NCI-H2107 (cell line): ENCODE measurements at regions not wholly inside any gene's neighbourhood (a gene's known extent, or its start where the extent isn't known, plus 50 kb on each side); places are given as distances from the start of the nearest gene placed in this dataset.
"Not testable (repeated sequence)": the region's sequence is repeated elsewhere in the genome, so short reads cannot be mapped to it uniquely, and the experiment has no call there.

ENCODE experiments used
- DNase-seq: peaks from one replicate; lab custom pipeline; 2025; lab: John Stamatoyannopoulos, UW

DNA sequence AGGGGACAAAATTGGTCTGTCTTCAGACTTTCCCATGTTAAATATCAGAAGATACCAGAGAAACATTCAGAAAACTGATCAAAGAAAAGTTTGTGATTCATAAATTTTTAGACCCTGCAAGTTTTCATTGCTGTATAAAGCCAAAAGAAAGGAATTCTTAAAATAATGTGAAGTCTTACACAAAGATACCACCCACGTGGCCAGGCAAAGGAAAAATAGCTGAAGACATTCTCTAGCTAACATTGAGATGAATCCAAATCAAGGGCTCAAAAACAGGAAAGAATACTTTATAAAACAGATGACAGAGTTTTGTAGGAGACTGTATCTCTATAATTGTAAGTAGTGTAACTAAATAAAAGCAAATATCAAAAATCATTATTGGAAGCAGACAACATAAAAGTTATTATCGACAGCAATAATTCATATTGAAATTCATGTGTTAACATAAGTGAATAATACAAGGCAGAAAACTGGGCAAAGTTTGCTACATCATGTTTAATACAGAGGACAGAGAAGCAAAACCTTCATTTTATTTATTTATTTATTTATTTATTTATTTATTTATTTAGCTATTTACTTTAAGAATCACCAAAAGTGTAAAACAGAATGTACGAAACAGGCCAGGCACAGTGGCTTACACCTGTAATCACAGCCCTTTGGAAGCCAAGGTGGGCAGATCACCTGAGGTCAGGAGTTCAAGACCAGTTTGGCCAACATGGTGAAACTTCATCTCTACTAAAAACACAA is 204.6 kb upstream of the SLIT2 start:
- no peak for DNase-seq

DNA sequence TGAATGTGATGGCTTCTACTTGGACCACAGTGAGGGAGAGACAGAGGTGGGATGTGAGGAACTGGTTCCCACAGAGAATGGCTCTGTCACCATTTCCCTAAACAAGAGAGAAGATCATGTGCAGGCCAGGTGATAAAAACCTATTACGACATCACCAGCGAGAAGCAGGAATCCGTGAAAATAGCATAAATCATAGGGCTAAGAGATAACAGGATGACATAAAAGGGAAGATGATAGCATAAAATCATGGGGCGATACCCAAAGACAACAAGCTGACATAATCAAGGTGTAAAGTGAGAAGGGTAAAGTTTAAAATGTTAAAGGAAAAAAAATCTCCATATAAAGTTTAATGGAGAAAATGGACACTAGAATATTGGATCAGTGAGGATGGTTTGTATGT is 205.5 kb upstream of the SLIT2 start:
- no peak for DNase-seq

DNA sequence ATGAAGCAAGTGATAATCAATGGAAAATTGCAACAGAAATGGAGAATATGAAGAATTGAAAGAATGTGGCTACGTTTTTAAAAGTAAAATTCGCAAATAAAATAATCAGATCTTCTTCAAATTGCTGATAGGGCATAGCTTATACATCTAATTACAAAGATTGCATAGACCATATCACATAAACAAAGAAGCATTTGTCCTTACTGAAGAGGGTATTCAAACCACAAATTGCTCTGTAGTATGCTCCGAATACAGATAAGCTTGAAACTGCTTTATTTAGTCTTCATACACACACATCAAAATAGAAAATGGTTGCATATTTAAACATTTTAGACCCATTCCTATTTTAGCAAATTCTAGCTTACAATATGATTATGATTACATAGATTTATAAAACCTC is 206.7 kb upstream of the SLIT2 start:
- no peak for DNase-seq

DNA sequence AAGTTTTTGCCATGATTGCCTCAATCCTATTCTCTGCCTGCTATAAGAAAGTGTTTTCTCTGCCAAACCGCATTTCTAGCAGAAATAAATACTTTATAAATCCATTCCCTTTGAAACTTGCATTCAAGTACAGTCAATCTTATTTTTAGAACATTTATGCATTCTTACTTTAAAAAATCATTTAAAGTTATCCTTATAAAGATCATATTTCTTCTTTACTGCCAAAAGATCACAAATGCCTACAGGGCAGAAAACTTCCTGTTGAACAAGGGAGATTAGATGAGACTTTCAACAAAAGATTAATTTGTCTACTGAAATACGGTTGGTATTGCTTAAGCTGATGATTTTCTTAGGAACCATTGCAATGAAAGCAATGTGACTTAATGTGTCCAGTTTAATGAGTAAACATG is 207.2 kb upstream of the SLIT2 start:
- DNase-seq, result no peak

DNA sequence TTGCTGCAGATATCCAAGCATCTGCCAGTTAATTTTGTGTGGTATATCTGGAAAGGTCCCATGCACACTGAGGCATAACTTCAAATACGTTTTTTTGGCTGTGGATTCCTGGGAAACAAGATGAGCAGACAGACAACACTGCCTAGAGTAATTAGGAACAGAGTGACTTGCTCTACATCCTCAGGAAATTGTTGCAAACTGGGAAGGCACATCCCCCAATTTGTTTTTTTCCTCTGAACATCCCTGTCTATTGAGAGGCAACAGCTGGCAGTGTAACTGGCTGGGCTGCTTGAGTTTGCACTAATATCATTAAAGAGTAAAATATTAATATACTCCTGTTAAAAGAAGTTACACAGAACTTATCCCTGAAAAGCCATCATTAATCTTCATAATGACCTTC is 207.7 kb upstream of the SLIT2 start:
- no peak for DNase-seq

DNA sequence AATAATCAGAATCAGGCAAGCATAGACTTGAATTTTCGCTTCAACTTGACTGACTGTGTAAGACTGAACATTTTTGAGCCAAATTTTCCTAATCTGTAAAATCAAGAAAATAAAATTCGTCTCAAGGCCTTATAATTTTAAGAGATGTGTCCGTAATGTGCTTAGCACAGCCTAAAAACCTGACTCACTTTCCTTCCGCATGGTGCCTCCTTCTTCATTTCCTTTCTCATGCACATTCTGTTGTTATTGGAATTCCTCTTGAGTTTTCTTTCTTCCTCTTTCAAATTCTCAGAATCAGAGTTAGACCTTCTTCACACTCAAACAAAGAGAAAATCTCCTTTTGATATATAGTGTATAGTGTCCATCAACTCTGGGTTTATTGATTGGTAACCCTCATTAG is 208.9 kb upstream of the SLIT2 start:
- DNase-seq, result no peak

DNA sequence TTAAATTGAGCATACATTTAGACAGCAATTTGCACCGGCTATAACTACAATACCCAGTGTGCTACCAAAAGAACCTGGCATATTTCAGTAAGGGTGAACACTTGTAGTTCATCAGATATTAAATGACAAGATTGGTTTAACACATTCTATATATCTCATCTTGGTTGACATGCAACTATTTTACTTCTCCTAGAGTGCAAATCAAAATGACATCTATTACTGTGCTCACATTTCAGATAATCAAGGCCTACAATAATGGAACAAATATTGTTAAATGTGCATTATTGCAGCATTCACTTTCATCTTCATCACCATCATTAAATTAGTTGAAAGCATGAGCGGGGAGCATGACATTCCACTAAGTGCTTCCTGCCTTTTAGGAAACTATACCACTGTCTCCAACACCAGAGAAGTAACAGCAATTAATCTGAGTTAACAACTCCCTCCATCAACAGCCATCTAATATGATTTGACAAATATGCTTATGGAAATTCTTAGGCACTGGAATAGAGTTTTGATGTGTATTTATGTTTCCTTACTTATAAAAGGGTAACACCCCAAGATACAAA is 209.8 kb upstream of the SLIT2 start:
- no peak for DNase-seq

DNA sequence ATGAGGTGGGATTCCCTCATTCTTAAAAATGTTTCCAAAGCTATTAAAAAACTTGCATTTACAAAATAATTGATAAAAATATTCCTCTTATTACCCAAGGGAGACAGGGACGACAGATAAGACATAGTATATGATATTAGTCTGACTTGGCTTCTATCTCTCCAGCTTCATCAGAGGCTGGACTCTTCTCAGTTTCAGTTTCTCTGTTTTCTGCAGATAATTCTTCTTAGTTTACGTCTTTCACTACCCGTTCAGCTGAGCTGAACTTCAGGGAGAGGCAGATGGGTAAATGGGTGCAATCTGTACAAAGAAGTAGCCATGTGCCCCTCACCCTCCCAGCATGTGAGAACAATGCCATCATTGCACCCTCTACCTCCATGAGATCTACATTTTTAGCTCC is 214.0 kb upstream of the SLIT2 start:
- DNase-seq, result no peak

DNA sequence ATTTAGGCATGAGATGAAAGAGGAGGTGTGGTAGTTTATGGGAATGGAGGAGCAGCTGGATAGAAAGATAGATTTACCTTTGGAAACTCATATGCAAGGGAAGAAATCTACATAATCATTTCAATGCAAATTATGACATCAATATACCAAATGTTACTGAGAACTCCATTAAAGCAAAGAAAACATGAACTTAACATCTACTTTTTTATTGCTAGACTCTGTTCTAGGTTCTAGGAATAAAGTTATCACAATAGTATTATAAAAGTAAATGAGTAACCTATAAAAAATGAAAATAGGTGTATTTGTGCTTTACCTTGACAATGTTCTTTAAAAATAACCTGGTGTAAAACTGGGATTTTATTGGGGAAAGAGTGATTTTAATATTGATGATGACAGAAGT is 221.6 kb upstream of the SLIT2 start:
- DNase-seq, result no peak

DNA sequence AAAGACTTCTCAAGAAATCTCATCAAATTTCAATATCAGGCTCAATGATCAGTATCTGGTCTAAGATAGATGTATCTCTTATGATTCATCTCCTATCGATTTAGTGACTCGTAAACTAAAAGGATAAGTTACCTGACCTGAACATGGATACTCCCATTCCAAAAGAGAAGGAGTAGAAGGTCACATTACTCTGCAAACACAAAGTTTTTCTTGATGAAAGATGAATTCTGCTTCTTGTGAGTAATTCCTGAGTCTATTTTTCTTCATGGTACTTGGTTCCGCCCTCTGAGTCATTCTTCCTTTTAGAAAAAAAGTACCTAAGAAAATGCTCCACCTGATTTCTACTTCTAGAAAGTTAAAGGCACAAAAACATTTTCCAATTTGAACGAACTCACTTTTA is 223.1 kb upstream of the SLIT2 start:
- DNase-seq, result no peak

DNA sequence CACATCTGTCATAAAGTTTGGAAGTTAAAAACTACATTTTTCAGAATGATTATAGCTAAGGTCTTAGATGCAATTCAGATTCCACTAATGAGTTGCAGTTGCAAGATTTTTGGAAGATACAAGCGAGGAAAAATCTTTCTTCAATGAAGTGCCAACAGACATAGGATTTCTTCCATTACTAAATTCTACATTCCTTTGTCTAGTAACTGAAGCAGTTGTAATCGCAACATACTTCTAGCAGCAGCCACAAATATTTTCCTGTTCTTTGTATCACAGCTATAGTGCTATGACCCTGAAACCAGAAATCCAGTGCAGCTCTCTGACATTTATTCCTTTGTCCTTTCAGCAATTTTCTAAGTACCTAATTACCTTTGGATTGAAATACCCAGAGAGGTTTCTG is 225.2 kb upstream of the SLIT2 start:
- DNase-seq, result no peak

DNA sequence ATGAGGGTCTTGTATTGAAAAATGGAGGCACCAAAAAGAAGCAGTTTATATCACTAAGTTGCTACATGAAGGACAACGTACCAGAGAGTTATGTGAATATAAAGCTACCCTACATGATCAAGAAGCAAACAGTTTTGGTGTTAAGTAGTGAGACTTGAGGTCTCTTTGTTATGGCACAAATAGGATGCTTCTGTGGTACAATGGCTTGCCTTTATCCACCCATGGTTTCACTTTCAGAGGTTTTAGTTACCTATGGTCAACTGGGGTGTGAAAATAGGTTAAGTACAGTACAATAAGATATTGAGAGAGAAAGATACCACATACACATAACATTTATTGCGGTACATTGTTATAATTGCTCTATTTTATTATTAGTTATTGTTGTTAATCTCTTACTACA is 229.2 kb upstream of the SLIT2 start:
- DNase-seq, result no peak

DNA sequence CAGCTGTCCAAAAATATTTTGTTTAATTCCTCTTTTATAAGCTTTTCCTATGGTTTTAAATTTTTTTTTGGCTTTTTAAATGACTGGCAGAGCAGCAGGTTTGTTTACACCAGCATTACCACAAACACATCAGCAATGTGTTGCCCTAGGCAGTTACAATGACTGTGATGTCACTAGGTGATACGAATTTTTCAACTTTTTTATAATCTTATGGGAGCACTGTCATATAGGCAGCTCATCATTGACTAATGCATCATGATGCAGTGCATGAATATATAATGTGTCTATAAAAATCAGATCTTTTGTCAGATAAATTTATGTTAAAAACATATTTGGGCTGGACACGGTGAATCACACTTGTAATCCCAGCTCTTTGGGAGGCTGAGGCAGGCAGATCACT is 231.6 kb upstream of the SLIT2 start:
- no peak for DNase-seq

DNA sequence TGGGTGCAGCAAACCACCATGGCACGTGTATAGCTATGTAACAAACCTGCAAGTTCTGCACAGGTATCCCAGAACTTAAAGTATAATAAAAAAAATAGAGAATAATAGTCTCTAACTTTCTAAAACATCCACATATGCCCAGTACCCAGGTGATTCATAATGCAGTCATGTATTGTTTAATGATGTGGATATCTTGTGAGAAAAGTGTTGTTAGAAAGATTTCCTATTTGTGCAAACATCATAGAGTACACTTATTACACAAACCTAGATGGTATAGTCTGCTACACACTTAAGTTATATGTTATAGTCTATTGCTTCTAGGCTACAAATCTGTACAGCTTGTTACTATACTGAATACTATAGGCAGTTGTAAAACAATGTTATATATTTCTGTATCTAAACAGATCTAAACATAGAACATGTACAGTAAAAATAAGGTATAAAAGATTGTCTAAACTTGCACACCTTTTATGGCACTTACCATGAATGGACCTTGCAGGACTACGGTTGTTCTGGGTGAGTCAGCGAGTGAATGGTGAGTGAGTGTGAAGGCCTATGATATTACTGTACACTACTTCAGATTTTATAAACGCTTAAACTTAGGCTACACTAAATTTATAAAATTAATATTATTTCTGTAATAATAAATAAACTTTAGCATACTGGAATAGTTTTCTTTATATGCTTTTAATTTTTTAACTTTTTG is 232.2 kb upstream of the SLIT2 start:
- no peak for DNase-seq

DNA sequence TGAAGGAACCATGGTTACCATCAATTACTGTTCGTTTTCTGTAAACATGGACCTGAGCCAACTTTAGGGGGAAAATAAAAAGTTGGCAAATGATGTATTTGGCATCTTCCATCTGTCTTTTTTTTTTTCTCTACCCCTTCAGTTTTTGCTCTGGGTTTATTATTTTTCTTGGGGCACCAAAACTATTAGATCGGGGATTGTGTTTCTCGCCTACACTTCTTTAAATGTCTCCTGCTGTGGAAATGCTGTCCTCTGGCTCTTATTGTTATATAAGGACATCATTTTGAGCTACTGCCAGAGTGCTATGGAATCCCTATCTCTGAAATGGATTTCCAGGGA is 234.0 kb upstream of the SLIT2 start:
- no peak for DNase-seq

DNA sequence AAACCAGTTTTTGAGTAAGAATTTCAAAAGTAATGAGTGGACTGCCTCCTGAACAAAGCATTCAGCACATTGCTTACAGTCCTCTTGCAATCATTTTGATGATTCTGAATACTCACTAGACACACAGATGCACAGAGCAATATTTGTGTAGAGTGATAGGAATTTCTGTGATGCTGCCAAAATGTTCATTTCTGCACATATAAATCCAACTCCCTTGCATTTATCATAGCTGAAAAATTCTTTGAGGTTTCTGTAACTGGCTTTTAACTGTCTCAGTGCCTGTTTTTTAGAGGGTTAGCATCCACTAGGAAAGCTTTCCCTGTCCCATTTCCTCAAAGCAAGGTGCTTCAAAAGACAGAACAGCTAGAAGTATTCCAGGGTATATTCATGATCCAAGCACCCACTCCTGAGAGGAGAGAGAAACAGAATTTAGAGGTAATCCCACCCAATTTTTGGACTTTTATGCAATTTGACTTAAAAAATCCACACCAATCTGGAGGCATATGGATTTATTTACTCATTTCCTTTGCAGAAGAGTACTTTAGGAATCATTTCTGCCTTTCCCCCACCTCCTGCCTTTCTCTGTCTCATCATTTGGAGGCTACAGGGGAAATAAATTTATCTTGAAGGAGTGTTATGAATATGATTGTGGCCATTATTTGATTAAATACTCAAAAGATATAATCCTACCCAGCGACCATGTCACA is 234.5 kb upstream of the SLIT2 start:
- DNase-seq, result no peak

DNA sequence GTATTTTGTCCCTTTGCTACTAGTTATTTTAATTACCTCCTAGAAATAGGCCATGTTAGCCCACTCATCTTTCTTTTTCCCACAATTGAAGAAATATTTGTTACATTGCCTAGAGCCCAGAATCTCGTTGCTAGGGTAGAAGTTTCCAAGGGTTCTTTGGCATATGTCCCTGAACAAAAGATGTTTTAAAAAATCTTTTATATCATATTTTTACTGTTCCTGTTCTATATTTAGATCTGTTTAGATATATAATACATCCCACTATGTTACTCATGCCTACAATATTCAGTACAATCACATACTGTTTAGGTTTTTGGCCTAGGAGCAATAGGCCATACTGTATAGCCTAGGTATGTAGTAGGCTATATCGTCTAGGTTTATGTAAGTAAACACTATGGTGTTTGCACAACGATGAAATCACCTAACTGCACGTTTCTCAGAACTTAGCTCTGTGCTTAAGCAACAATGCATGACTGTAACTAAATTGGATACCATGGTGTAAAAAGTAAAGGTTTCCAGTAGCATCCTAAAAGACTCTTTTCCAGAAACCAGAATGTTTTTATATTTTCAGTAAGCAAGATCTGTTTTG is 236.0 kb upstream of the SLIT2 start:
- DNase-seq, result no peak

DNA sequence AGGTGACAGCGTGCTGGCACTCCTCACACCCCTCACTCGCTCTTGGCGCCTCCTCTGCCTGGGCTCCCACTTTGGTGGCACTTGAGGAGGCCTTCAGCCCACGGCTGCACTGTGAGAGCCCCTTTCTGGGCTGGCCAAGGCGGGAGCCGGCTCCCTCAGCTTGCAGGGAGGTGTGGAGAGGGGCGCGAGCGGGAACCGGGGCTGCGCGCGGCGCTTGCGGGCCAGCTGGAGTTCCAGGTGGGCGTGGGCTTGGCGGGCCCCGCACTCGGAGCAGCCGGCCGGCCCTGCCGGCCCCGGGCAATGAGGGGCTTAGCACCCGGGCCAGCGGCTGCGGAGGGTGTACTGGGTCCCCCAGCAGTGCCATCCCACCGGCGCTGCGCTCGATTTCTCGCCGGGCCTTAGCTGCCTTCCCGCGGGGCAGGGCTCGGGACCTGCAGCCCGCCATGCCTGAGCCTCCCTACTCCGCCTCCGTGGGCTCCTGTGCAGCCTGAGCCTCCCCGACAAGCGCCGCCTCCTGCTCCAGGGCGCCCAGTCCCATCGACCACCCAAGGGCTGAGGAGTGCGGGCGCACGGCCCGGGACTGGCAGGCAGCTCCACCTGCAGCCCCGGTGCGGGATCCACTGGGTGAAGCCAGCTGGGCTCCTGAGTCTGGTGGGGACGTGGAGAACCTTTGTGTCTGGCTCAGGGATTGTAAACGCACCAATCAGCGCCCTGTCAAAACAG is 247.7 kb upstream of the SLIT2 start:
- not testable (repeated sequence) for DNase-seq

DNA sequence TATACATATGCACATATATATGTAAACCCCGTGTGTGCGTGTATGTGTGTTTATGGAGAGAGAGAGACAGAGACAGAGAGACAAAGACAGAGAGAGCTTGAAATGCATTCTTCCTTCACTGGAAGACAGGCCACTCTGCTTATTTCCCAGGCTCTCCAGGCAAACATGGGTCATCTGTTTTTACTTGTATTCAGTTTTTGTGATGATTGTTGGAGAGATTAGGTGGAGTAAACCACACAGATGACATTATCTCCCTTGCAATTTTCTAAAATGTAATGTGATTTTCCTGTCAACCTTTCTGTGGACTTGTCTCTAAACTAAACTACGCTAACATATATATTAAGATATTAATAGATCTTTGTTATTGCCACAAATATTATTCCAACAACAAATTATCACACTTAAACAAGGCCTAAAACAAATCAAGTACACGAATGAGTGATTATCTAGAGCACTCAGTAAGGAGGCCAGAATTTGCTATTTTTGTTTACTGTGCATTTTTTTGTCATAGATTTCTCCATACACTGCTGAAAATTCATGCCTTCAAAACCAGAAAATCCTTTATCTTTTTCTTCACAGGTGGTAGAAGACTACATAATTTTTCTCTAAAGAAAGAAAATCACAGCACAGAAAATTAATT is 251.8 kb upstream of the SLIT2 start:
- DNase-seq, result no peak

DNA sequence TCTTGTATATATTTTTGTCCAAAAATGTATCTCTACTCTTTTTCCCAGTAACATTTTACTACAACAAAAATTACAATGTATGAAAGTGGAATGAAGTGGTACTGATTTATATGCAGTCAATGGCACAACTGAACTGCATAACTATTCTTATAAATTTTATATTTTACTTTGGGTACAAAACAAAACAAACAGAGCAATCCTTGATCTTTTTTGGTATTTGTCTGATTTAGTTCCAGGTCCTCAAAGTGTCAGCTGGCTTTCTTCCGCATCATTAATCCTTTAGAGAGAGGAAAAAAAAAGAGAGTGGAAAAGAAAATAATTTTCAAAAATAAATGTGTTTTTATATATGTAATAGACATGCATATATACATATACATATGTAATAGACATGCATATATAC is 252.4 kb upstream of the SLIT2 start:
- no peak for DNase-seq

DNA sequence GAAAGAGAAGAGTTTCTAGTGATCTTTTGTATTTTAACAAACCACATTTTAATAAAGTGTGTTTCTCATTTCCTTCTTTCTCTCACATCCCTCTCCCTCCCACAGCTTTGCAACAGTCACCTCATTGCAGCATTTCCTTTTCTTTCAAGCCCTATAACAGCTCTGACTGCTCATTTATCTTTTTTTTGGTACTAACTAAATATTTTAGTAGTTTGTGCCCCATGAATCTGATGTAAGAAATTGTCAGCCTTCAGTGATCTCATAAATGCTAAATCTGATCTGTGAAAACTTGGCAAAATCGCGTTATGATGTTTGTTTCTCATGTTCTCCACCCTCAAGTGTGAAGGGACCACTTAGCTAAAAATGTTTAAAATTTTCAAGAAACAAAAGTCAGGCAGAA is 258.5 kb upstream of the SLIT2 start:
- no peak for DNase-seq
